Endodermal cell (in vitro differentiated cells): ENCODE measurements at regions not wholly inside any gene's neighbourhood (a gene's known extent, or its start where the extent isn't known, plus 50 kb on each side); places are given as distances from the start of the nearest gene placed in this dataset.

Source experiments
- DNase-seq: peaks from one replicate; pipeline ENCODE4 v3.0.0-alpha.2; 2017
- H3K27ac ChIP-seq: 2 replicates; pipeline ENCODE4 v1.5.1; 2013; ENCODE audit warnings: mild to moderate bottlenecking, low read depth, low read length, moderate library complexity
- H3K27me3 ChIP-seq: 2 replicates; pipeline ENCODE4 v1.6.1; 2013; ENCODE audit warnings: mild to moderate bottlenecking, low read length, moderate library complexity; ENCODE audit not compliant: insufficient read depth, control insufficient read depth, poor library complexity, severe bottlenecking
- H3K36me3 ChIP-seq: 2 replicates; pipeline ENCODE4 v1.7.0; 2013; ENCODE audit warnings: mild to moderate bottlenecking, low read length, moderate library complexity; ENCODE audit not compliant: control insufficient read depth, insufficient read depth
- H3K4me1 ChIP-seq: one replicate; pipeline ENCODE4 v1.7.0; 2013; ENCODE audit warnings: low read length; ENCODE audit not compliant: control insufficient read depth, insufficient read depth
- H3K4me3 ChIP-seq: 2 replicates; pipeline ENCODE4 v1.5.1; 2013; ENCODE audit warnings: mild to moderate bottlenecking, low read length, moderate library complexity
- H3K9ac ChIP-seq: 2 replicates; pipeline ENCODE4 v1.6.1; 2013; ENCODE audit warnings: mild to moderate bottlenecking, low read length, moderate library complexity; ENCODE audit not compliant: poor library complexity, severe bottlenecking; ENCODE audit errors: extremely low read depth
- H3K9me3 ChIP-seq: 2 replicates; pipeline ENCODE4 v1.6.1; 2013; ENCODE audit warnings: mild to moderate bottlenecking, low read length, moderate library complexity; ENCODE audit not compliant: control insufficient read depth
- H3K27ac Mint-ChIP-seq: 2 replicates; pipeline ENCODE4 v1.8.0; 2020; ENCODE audit warnings: mixed read lengths
- H3K27me3 Mint-ChIP-seq: 2 replicates; pipeline ENCODE4 v1.8.0; 2021; ENCODE audit warnings: mild to moderate bottlenecking, mixed read lengths; ENCODE audit not compliant: insufficient read depth
- H3K36me3 Mint-ChIP-seq: 2 replicates; pipeline ENCODE4 v1.8.0; 2020; ENCODE audit warnings: low read depth, mixed read lengths
- H3K4me1 Mint-ChIP-seq: 2 replicates; pipeline ENCODE4 v1.8.0; 2020; ENCODE audit warnings: mixed read lengths
- H3K4me3 Mint-ChIP-seq: 2 replicates; pipeline ENCODE4 v1.8.0; 2020; ENCODE audit warnings: mild to moderate bottlenecking, moderate library complexity, mixed read lengths
- H3K9me3 Mint-ChIP-seq: 2 replicates; pipeline ENCODE4 v1.8.0; 2020; ENCODE audit warnings: mild to moderate bottlenecking, mixed read lengths
- WGBS, 2 experiments: methylation state at CpG; one replicate each; pipeline versions ENCODE4 v1.1.5 to v1.1.7; 2013; ENCODE audit warnings: missing lambda C conversion rate in 2 of 2, mixed read lengths in 1 of 2; ENCODE audit not compliant: insufficient coverage in 1 of 2, insufficient read length in 1 of 2; 5-methylcytosine and 5-hydroxymethylcytosine counted together
- TF ChIP-seq, protein P1 (sequence below): fragments of 200-600 bp; sonication (generic); conservative IDR thresholded peaks from 2 replicates; pipeline ENCODE4 v1.5.0; 2021; ENCODE audit warnings: antibody characterized with exemption, mild to moderate bottlenecking

GRCh38 chr12:94761559-94761958 is 111.2 kb upstream of the TMCC3 start:
- no peak overlapping the region for H3K4me3 Mint-ChIP-seq
- WGBS, 2 experiments: 57% methylated on average over 1 of the region's 3 CpGs; no CpG with 5 or more reads in 1 of the 2 experiments
- H3K27ac ChIP-seq: no peak overlapping the region

GRCh38 chr12:94760786-94761185 is 110.4 kb upstream of the TMCC3 start:
- Mint-ChIP-seq H3K4me1 (no peaks in the 10 kb centered on the region), H3K36me3 (no peaks in the 10 kb centered on the region), H3K27ac (no peak overlapping the region), H3K4me3 (no peak overlapping the region), H3K27me3 (peaks cover 1% of the 10 kb centered on the region), H3K9me3 (no peaks in the 10 kb centered on the region)
- no peak for DNase-seq
- Histone ChIP-seq H3K27ac (no peak overlapping the region), H3K9ac (no peak overlapping the region), H3K9me3 (no peaks in the 10 kb centered on the region), H3K27me3 (no peaks in the 10 kb centered on the region), H3K4me1 (no peaks in the 10 kb centered on the region), H3K36me3 (no peaks in the 10 kb centered on the region), H3K4me3 (no peak overlapping the region)
- TF ChIP-seq, protein P1, sequence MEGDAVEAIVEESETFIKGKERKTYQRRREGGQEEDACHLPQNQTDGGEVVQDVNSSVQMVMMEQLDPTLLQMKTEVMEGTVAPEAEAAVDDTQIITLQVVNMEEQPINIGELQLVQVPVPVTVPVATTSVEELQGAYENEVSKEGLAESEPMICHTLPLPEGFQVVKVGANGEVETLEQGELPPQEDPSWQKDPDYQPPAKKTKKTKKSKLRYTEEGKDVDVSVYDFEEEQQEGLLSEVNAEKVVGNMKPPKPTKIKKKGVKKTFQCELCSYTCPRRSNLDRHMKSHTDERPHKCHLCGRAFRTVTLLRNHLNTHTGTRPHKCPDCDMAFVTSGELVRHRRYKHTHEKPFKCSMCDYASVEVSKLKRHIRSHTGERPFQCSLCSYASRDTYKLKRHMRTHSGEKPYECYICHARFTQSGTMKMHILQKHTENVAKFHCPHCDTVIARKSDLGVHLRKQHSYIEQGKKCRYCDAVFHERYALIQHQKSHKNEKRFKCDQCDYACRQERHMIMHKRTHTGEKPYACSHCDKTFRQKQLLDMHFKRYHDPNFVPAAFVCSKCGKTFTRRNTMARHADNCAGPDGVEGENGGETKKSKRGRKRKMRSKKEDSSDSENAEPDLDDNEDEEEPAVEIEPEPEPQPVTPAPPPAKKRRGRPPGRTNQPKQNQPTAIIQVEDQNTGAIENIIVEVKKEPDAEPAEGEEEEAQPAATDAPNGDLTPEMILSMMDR: no peak
- WGBS, 2 experiments: 88 to 100% methylated on average over 1 to 2 of the region's 2 CpGs

More at GRCh38 chr12:94761559-94761958, 111.2 kb upstream of the TMCC3 start:
- Mint-ChIP-seq H3K27me3 (peaks cover 1% of the 10 kb centered on the region), H3K4me1 (no peaks in the 10 kb centered on the region), H3K36me3 (no peaks in the 10 kb centered on the region), H3K27ac (no peak overlapping the region), H3K9me3 (no peaks in the 10 kb centered on the region)
- Histone ChIP-seq H3K9me3 (no peaks in the 10 kb centered on the region), H3K4me1 (no peaks in the 10 kb centered on the region), H3K27me3 (no peaks in the 10 kb centered on the region), H3K36me3 (no peaks in the 10 kb centered on the region), H3K4me3 (no peak overlapping the region), H3K9ac (no peak overlapping the region)
- DNase-seq: no peak
- TF ChIP-seq, protein P1: no peak

GRCh38 chr12:94756789-94757188 is 106.4 kb upstream of the TMCC3 start:
- peaks cover 6% of the 10 kb centered on the region for H3K27me3 ChIP-seq
- H3K27ac Mint-ChIP-seq: no peak overlapping the region
- H3K9me3 ChIP-seq: no peaks in the 10 kb centered on the region
- H3K4me3 ChIP-seq: no peak overlapping the region
- TF ChIP-seq, protein P1: no peak
- no peaks in the 10 kb centered on the region for H3K36me3 ChIP-seq
- H3K4me1 ChIP-seq: no peaks in the 10 kb centered on the region
- H3K27ac ChIP-seq: no peak overlapping the region
- no peaks in the 10 kb centered on the region for H3K4me1 Mint-ChIP-seq
- DNase-seq: no peak
- no peak overlapping the region for H3K4me3 Mint-ChIP-seq
- no peak overlapping the region for H3K9ac ChIP-seq
- H3K36me3 Mint-ChIP-seq: no peaks in the 10 kb centered on the region
- peaks cover 5% of the 10 kb centered on the region for H3K27me3 Mint-ChIP-seq
- H3K9me3 Mint-ChIP-seq: no peaks in the 10 kb centered on the region
- WGBS, 2 experiments: 93% methylated on average over 2 of the region's 2 CpGs; no CpG with 5 or more reads in 1 of the 2 experiments
